ENCODE measurements at regions not wholly inside any gene's neighbourhood (a gene's known extent, or its start where the extent isn't known, plus 50 kb on each side); places are given as distances from the start of the nearest gene placed in this dataset.

GRCh38 chr14:89466944-89467343 is 49.9 kb upstream of the FOXN3 start:
- no peaks in the 10 kb centered on the region for H3K9me3 ChIP-seq
- no peak for TF ChIP-seq CTCF (IDR thresholded peaks at IDR 0.05)
- H3K4me3 ChIP-seq (ENCODE audit: low read depth in 1 of 2, low read length in 1 of 2), result no peak overlapping the region
- H3K4me1 ChIP-seq (ENCODE audit: control insufficient read depth in 1 of 2, insufficient read depth in 1 of 2, low read depth in 1 of 2, low read length in 1 of 2), result peaks cover 84 to 96% of the 10 kb centered on the region in 2 experiments
- peak overlapping the region; percentile 81 for H3K27ac ChIP-seq
- no peaks in the 10 kb centered on the region for H3K36me3 ChIP-seq
- H3K27me3 ChIP-seq, result no peaks in the 10 kb centered on the region

Measured in neutrophil (primary cell).